ENCODE measurements at regions not wholly inside any gene's neighbourhood (a gene's known extent, or its start where the extent isn't known, plus 50 kb on each side); places are given as distances from the start of the nearest gene placed in this dataset.

- Histone ChIP-seq H3K36me3 (no peaks in the 10 kb centered on the region), H3K27me3 (replicated peaks) (no peaks in the 10 kb centered on the region), H3K27ac (no peak overlapping the region), H3K4me3 (no peak overlapping the region), H3K9me3 (replicated peaks) (no peaks in the 10 kb centered on the region), H3K4me1 (replicated peaks) (no peaks in the 10 kb centered on the region)
- peak; percentile 10 to 43 for DNase-seq (ENCODE audit: low read depth in 1 of 2, low spot score in 2 of 2)
Observed at GRCh38 chr2:67215214-67216055, 181.7 kb upstream of the ETAA1 start.

GRCh38 chr2:67216103-67216502, 181.0 kb upstream of the ETAA1 start:
- H3K27ac ChIP-seq = no peak overlapping the region
- no peaks in the 10 kb centered on the region for H3K4me1 ChIP-seq (replicated peaks)
- no peak for DNase-seq (ENCODE audit: low read depth in 1 of 2, low spot score in 2 of 2)
- no peak overlapping the region for H3K4me3 ChIP-seq
- no peaks in the 10 kb centered on the region for H3K36me3 ChIP-seq
- no peaks in the 10 kb centered on the region for H3K27me3 ChIP-seq (replicated peaks)
- H3K9me3 ChIP-seq (replicated peaks) = no peaks in the 10 kb centered on the region

GRCh38 chr2:67216881-67217280, 180.3 kb upstream of the ETAA1 start:
- Histone ChIP-seq H3K9me3 (replicated peaks) (no peaks in the 10 kb centered on the region), H3K36me3 (no peaks in the 10 kb centered on the region), H3K4me1 (replicated peaks) (no peaks in the 10 kb centered on the region), H3K27me3 (replicated peaks) (no peaks in the 10 kb centered on the region), H3K4me3 (no peak overlapping the region), H3K27ac (no peak overlapping the region)
- DNase-seq (ENCODE audit: low read depth in 1 of 2, low spot score in 2 of 2) = no peak

GRCh38 chr2:67217398-67217797, 179.7 kb upstream of the ETAA1 start:
- Histone ChIP-seq H3K27me3 (replicated peaks) (no peaks in the 10 kb centered on the region), H3K4me3 (no peak overlapping the region), H3K27ac (no peak overlapping the region), H3K4me1 (replicated peaks) (no peaks in the 10 kb centered on the region), H3K36me3 (no peaks in the 10 kb centered on the region), H3K9me3 (replicated peaks) (no peaks in the 10 kb centered on the region; the same call in 1 of the 2 replicates)
- no peak for DNase-seq (ENCODE audit: low read depth in 1 of 2, low spot score in 2 of 2)

- no peak overlapping the region for H3K27ac ChIP-seq
- H3K4me1 ChIP-seq (replicated peaks) = no peaks in the 10 kb centered on the region
- no peaks in the 10 kb centered on the region for H3K27me3 ChIP-seq (replicated peaks)
- H3K9me3 ChIP-seq (replicated peaks) = no peaks in the 10 kb centered on the region; the same call in 1 of the 2 replicates
- H3K4me3 ChIP-seq = no peak overlapping the region
- DNase-seq (ENCODE audit: low read depth in 1 of 2, low spot score in 2 of 2) = no peak
- no peaks in the 10 kb centered on the region for H3K36me3 ChIP-seq
Observed at GRCh38 chr2:67218056-67218455, 179.1 kb upstream of the ETAA1 start.

- no peak overlapping the region for H3K4me3 ChIP-seq
- H3K9me3 ChIP-seq (replicated peaks) = no peaks in the 10 kb centered on the region; the same call in 1 of the 2 replicates
- no peaks in the 10 kb centered on the region for H3K27me3 ChIP-seq (replicated peaks)
- no peak overlapping the region for H3K27ac ChIP-seq
- no peaks in the 10 kb centered on the region for H3K36me3 ChIP-seq
- no peaks in the 10 kb centered on the region for H3K4me1 ChIP-seq (replicated peaks)
- no peak for DNase-seq (ENCODE audit: low read depth in 1 of 2, low spot score in 2 of 2)
Observed at GRCh38 chr2:67219651-67220050, 177.5 kb upstream of the ETAA1 start.

- no peak for DNase-seq (ENCODE audit: low read depth in 1 of 2, low spot score in 2 of 2)
- H3K4me3 ChIP-seq = no peak overlapping the region
- H3K4me1 ChIP-seq (replicated peaks) = no peaks in the 10 kb centered on the region
- H3K36me3 ChIP-seq = no peaks in the 10 kb centered on the region
- H3K27me3 ChIP-seq (replicated peaks) = no peaks in the 10 kb centered on the region
- H3K27ac ChIP-seq = no peak overlapping the region
- no peaks in the 10 kb centered on the region; the same call in 1 of the 2 replicates for H3K9me3 ChIP-seq (replicated peaks)
Observed at GRCh38 chr2:67221266-67221665, 175.9 kb upstream of the ETAA1 start.

- DNase-seq (ENCODE audit: low read depth in 1 of 2, low spot score in 2 of 2) = no peak
- Histone ChIP-seq H3K36me3 (no peaks in the 10 kb centered on the region), H3K4me3 (no peak overlapping the region), H3K4me1 (replicated peaks) (no peaks in the 10 kb centered on the region), H3K9me3 (replicated peaks) (no peaks in the 10 kb centered on the region; the same call in 1 of the 2 replicates), H3K27ac (no peak overlapping the region), H3K27me3 (replicated peaks) (no peaks in the 10 kb centered on the region)
Observed at GRCh38 chr2:67225287-67225973, 171.7 kb upstream of the ETAA1 start.

GRCh38 chr2:67229706-67230105, 167.4 kb upstream of the ETAA1 start:
- H3K4me1 ChIP-seq (replicated peaks) = no peaks in the 10 kb centered on the region
- no peaks in the 10 kb centered on the region for H3K9me3 ChIP-seq (replicated peaks)
- no peaks in the 10 kb centered on the region for H3K27me3 ChIP-seq (replicated peaks)
- no peaks in the 10 kb centered on the region for H3K36me3 ChIP-seq
- H3K27ac ChIP-seq = no peak overlapping the region
- no peak overlapping the region for H3K4me3 ChIP-seq
- no peak for DNase-seq (ENCODE audit: low read depth in 1 of 2, low spot score in 2 of 2)

- Histone ChIP-seq H3K4me1 (replicated peaks) (no peaks in the 10 kb centered on the region), H3K27ac (no peak overlapping the region), H3K9me3 (replicated peaks) (no peaks in the 10 kb centered on the region), H3K4me3 (no peak overlapping the region), H3K36me3 (no peaks in the 10 kb centered on the region), H3K27me3 (replicated peaks) (no peaks in the 10 kb centered on the region)
- no peak for DNase-seq (ENCODE audit: low read depth in 1 of 2, low spot score in 2 of 2)
Observed at GRCh38 chr2:67232936-67233335, 164.2 kb upstream of the ETAA1 start.

GRCh38 chr2:67234440-67234839, 162.7 kb upstream of the ETAA1 start:
- Histone ChIP-seq H3K27ac (no peak overlapping the region), H3K9me3 (replicated peaks) (no peaks in the 10 kb centered on the region), H3K36me3 (no peaks in the 10 kb centered on the region), H3K4me3 (no peak overlapping the region), H3K27me3 (replicated peaks) (no peaks in the 10 kb centered on the region), H3K4me1 (replicated peaks) (no peaks in the 10 kb centered on the region)
- peak in 1 of 2 experiments; percentile 25 for DNase-seq (ENCODE audit: low read depth in 1 of 2, low spot score in 2 of 2)

- H3K4me1 ChIP-seq (replicated peaks) = no peaks in the 10 kb centered on the region
- no peaks in the 10 kb centered on the region for H3K9me3 ChIP-seq (replicated peaks)
- no peak overlapping the region for H3K4me3 ChIP-seq
- no peak for DNase-seq (ENCODE audit: low read depth in 1 of 2, low spot score in 2 of 2)
- H3K27ac ChIP-seq = no peak overlapping the region
- no peaks in the 10 kb centered on the region for H3K27me3 ChIP-seq (replicated peaks)
- no peaks in the 10 kb centered on the region for H3K36me3 ChIP-seq
Observed at GRCh38 chr2:67237288-67237687, 159.8 kb upstream of the ETAA1 start.

GRCh38 chr2:67240507-67240906, 156.6 kb upstream of the ETAA1 start:
- H3K27me3 ChIP-seq (replicated peaks) = no peaks in the 10 kb centered on the region
- DNase-seq (ENCODE audit: low read depth in 1 of 2, low spot score in 2 of 2) = no peak
- no peaks in the 10 kb centered on the region for H3K36me3 ChIP-seq
- H3K27ac ChIP-seq = no peak overlapping the region
- H3K4me1 ChIP-seq (replicated peaks) = no peaks in the 10 kb centered on the region
- no peaks in the 10 kb centered on the region for H3K9me3 ChIP-seq (replicated peaks)
- no peak overlapping the region for H3K4me3 ChIP-seq

- no peaks in the 10 kb centered on the region for H3K36me3 ChIP-seq
- H3K4me1 ChIP-seq (replicated peaks) = no peaks in the 10 kb centered on the region
- DNase-seq (ENCODE audit: low read depth in 1 of 2, low spot score in 2 of 2) = no peak
- no peak overlapping the region for H3K4me3 ChIP-seq
- 0 out of 2 replicates have a peak, but pooled peaks cover 3% of the 10 kb centered on the region for H3K9me3 ChIP-seq (replicated peaks)
- H3K27ac ChIP-seq = no peak overlapping the region
- no peaks in the 10 kb centered on the region for H3K27me3 ChIP-seq (replicated peaks)
Observed at GRCh38 chr2:67241453-67241852, 155.7 kb upstream of the ETAA1 start.
